Transverse colon (tissue), 4 donors: ENCODE measurements at regions not wholly inside any gene's neighbourhood (a gene's known extent, or its start where the extent isn't known, plus 50 kb on each side); places are given as distances from the start of the nearest gene placed in this dataset.

Experiments used
- EP300 ChIP-seq: sonication (generic); formaldehyde crosslinking; IDR thresholded peaks from one replicate; pipeline ENCODE4 v1.6.1; 2017; ENCODE audit warnings: antibody characterized with exemption, low read depth
- POLR2AphosphoS5 ChIP-seq, 3 donors: sonication (generic); formaldehyde crosslinking; IDR thresholded peaks; one replicate each; pipeline ENCODE4 v1.6.1; 2016; ENCODE audit warnings: antibody characterized with exemption in 3 of 3
- TF ChIP-seq, protein P1 (sequence below), 5 experiments: fragments of 200-600 bp in 3 of 5; fragments of 450-650 bp in 2 of 5; sonication (generic) in 3 of 5; IDR thresholded peaks; 1 replicate in 2 of 5; 2 replicates in 3 of 5; pipeline ENCODE4 v1.5.1; 2016 to 2017; ENCODE audit warnings: antibody characterized with exemption in 5 of 5, inconsistent platforms in 3 of 5, mild to moderate bottlenecking in 2 of 5, moderate library complexity in 1 of 5

DNA sequence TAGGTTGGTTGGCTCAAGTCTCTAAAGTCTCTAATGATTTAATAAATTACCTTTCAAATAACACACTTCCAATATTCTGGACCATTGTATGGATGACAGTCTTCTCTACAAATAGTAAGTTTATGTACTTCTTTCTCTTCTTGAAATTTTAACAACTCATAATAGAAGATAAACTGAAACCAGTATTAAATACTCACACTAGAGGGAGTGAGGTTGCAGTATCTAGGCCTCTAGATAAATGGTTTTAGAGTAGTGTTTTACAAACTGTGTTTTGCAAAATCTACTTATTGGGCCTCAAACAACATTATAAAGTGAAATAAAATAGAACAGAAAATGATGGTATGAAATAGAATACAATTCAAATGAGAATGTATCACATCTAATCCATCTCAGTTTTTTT, 479.9 kb upstream of the BRINP3 start:
- TF ChIP-seq, protein P1, sequence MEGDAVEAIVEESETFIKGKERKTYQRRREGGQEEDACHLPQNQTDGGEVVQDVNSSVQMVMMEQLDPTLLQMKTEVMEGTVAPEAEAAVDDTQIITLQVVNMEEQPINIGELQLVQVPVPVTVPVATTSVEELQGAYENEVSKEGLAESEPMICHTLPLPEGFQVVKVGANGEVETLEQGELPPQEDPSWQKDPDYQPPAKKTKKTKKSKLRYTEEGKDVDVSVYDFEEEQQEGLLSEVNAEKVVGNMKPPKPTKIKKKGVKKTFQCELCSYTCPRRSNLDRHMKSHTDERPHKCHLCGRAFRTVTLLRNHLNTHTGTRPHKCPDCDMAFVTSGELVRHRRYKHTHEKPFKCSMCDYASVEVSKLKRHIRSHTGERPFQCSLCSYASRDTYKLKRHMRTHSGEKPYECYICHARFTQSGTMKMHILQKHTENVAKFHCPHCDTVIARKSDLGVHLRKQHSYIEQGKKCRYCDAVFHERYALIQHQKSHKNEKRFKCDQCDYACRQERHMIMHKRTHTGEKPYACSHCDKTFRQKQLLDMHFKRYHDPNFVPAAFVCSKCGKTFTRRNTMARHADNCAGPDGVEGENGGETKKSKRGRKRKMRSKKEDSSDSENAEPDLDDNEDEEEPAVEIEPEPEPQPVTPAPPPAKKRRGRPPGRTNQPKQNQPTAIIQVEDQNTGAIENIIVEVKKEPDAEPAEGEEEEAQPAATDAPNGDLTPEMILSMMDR (IDR thresholded peaks at IDR 0.05), result no peak
- TF ChIP-seq EP300, result no peak
- no peak for TF ChIP-seq POLR2AphosphoS5 (IDR thresholded peaks at IDR 0.05)
